SU-DHL-6 (cell line): ENCODE measurements at regions not wholly inside any gene's neighbourhood (a gene's known extent, or its start where the extent isn't known, plus 50 kb on each side); places are given as distances from the start of the nearest gene placed in this dataset.
"Not testable (repeated sequence)": the region's sequence is repeated elsewhere in the genome, so short reads cannot be mapped to it uniquely, and the experiment has no call there.

Source experiments
- H2AFZ ChIP-seq: fragments of 200-600 bp; sonication (generic); 2 replicates; pipeline ENCODE4 v1.6.1; 2014; ENCODE audit warnings: low read depth, mild to moderate bottlenecking, moderate library complexity, mixed read lengths, antibody characterized with exemption, low read length; ENCODE audit not compliant: severe bottlenecking
- H3F3A ChIP-seq: fragments of 200-600 bp; shearing (Covaris generic); 2 replicates; pipeline ENCODE4 v1.6.0; 2016; ENCODE audit warnings: antibody characterized with exemption, mild to moderate bottlenecking; ENCODE audit not compliant: insufficient read depth
- H3K27ac ChIP-seq: fragments of 200-600 bp; sonication (generic); 2 replicates; pipeline ENCODE4 v1.5.1; 2016; ENCODE audit warnings: low read depth, mild to moderate bottlenecking, low read length, moderate library complexity, mixed read lengths
- H3K27me3 ChIP-seq: fragments of 200-600 bp; sonication (generic), shearing (Covaris generic); 2 replicates; pipeline ENCODE4 v1.6.0; 2014; ENCODE audit warnings: mild to moderate bottlenecking, low read length
- H3K36me3 ChIP-seq: fragments of 200-600 bp; sonication (generic); 2 replicates; pipeline ENCODE4 v1.6.1; 2014; ENCODE audit warnings: mild to moderate bottlenecking, low read length, mixed read lengths
- H3K4me2 ChIP-seq: fragments of 300-600, 200-600 bp; shearing (Covaris generic), sonication (generic); 2 replicates; pipeline ENCODE4 v1.6.0; 2014; ENCODE audit warnings: low read length, low read depth, mild to moderate bottlenecking; ENCODE audit not compliant: poor library complexity, severe bottlenecking
- H3K4me3 ChIP-seq: fragments of 200-600 bp; sonication (generic); 2 replicates; pipeline ENCODE4 v1.5.1; 2014; ENCODE audit warnings: antibody characterized with exemption, low read length, mild to moderate bottlenecking, mixed read lengths; ENCODE audit not compliant: insufficient read depth, poor library complexity, severe bottlenecking
- H3K79me2 ChIP-seq: fragments of 200-600 bp; sonication (generic); 2 replicates; pipeline ENCODE4 v1.6.1; 2014; ENCODE audit warnings: mild to moderate bottlenecking, low read length, moderate library complexity; ENCODE audit not compliant: insufficient read depth
- H3K9ac ChIP-seq: fragments of 200-600 bp; sonication (generic); 2 replicates; pipeline ENCODE4 v1.7.0; 2014; ENCODE audit warnings: mild to moderate bottlenecking, low read length
- H3K9me2 ChIP-seq: fragments of 200-600 bp; sonication (generic); replicated peaks from 2 replicates; pipeline ENCODE4 v1.6.1; 2014; ENCODE audit warnings: low read length; ENCODE audit not compliant: insufficient read depth
- H3K9me3 ChIP-seq: fragments of 200-600 bp; sonication (generic); 2 replicates; pipeline ENCODE4 v1.6.1; 2014; ENCODE audit warnings: low read length, mixed read lengths; ENCODE audit not compliant: insufficient read depth
- H4K20me1 ChIP-seq: fragments of 200-600 bp; sonication (generic); 2 replicates; pipeline ENCODE4 v1.6.1; 2014; ENCODE audit warnings: low read depth, mild to moderate bottlenecking, antibody characterized with exemption, low read length, moderate library complexity, mixed read lengths
- EZH2phosphoT487 ChIP-seq: fragments of 200-600 bp; sonication (generic), shearing (Covaris generic); conservative IDR thresholded peaks from 2 replicates; pipeline ENCODE4 v1.6.1; 2018; ENCODE audit warnings: mild to moderate bottlenecking, antibody characterized with exemption, low read length, moderate library complexity, mixed read lengths
- TF ChIP-seq, protein P1 (sequence below): fragments of 200-600 bp; sonication (generic); IDR thresholded peaks from one replicate; pipeline ENCODE4 v1.5.1; 2017; ENCODE audit warnings: antibody characterized with exemption, mild to moderate bottlenecking, low read length, moderate library complexity; ENCODE audit not compliant: insufficient read depth, poor library complexity, severe bottlenecking

DNA sequence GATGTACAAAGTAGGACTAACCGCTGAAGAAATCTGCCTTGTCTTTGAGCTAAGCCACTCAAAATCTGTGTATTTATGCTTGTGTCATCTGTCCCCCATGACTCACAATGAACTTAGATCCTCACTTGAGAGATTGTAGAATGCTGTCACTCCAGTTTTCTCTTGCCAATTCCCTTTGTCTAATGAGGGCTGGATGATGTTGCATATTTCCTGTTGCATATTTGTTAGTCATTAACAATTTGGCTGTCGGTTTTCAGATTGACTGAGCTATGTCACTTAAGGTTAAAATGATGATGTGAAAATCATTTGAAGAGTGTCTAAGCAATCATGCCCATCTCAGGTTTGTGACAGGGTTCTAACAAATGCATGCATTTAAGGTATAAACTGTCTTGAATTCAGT is 481.7 kb downstream of the CDH10 start:
- no peak overlapping the region for H3K4me2 ChIP-seq
- no peak overlapping the region for H3K9ac ChIP-seq
- no peak overlapping the region for H3K4me3 ChIP-seq
- no peaks in the 10 kb centered on the region for H3K9me3 ChIP-seq
- H3K36me3 ChIP-seq, result no peaks in the 10 kb centered on the region
- H3K27ac ChIP-seq, result no peak overlapping the region
- no peaks in the 10 kb centered on the region for H3K9me2 ChIP-seq
- H3F3A ChIP-seq, result no peaks in the 10 kb centered on the region
- no peaks in the 10 kb centered on the region for H3K27me3 ChIP-seq
- no peaks in the 10 kb centered on the region for H4K20me1 ChIP-seq
- TF ChIP-seq EZH2phosphoT487, result no peak
- TF ChIP-seq, protein P1, sequence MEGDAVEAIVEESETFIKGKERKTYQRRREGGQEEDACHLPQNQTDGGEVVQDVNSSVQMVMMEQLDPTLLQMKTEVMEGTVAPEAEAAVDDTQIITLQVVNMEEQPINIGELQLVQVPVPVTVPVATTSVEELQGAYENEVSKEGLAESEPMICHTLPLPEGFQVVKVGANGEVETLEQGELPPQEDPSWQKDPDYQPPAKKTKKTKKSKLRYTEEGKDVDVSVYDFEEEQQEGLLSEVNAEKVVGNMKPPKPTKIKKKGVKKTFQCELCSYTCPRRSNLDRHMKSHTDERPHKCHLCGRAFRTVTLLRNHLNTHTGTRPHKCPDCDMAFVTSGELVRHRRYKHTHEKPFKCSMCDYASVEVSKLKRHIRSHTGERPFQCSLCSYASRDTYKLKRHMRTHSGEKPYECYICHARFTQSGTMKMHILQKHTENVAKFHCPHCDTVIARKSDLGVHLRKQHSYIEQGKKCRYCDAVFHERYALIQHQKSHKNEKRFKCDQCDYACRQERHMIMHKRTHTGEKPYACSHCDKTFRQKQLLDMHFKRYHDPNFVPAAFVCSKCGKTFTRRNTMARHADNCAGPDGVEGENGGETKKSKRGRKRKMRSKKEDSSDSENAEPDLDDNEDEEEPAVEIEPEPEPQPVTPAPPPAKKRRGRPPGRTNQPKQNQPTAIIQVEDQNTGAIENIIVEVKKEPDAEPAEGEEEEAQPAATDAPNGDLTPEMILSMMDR, result no peak
- no peaks in the 10 kb centered on the region for H3K79me2 ChIP-seq
- H2AFZ ChIP-seq, result no peak overlapping the region

DNA sequence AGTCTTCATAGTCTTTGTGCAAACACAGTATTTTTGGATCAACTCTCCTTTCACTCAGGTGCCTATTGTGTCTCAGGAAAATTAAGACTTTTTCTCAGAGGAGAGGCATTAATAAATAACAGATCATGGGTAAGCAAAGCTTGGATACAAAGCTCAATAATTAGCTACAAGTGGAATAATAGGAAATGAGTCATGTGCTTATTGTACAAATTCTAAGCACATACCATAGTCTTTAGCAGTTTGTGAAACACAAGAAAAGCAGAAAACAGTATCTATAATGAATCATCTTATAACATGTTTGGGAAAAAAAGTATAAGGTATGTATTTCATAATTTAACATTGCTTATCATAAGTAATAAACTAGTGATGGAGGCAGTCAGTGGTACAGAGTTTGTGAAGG is 477.0 kb downstream of the CDH10 start:
- TF ChIP-seq, protein P1, result no peak
- no peak for TF ChIP-seq EZH2phosphoT487
- H3K79me2 ChIP-seq, result no peaks in the 10 kb centered on the region
- H3K4me2 ChIP-seq, result no peak overlapping the region

DNA sequence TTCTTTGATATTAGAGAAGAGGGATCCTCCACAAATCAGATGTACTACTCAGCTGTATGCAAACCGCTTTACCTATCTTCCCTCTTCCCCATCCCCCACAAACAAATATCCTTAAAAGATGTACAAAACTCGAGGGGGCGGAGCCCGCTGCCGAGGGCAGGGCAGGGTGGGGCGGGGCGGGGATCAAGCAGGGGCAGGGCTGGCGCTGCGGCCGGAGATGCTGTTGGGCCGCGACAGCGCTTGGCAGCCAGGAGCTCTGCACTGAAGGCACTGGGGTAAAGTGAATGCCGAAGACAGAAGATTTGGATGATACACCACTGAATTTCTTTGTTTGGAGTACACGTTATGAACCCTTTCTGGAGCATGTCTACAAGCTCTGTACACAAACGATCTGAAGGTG is 474.8 kb downstream of the CDH10 start:
- Histone ChIP-seq H3K27me3 (no peaks in the 10 kb centered on the region), H3F3A (no peaks in the 10 kb centered on the region), H3K4me2 (no peak overlapping the region), H3K9me2 (no peaks in the 10 kb centered on the region), H4K20me1 (no peaks in the 10 kb centered on the region), H3K9me3 (no peaks in the 10 kb centered on the region), H3K36me3 (no peaks in the 10 kb centered on the region), H3K27ac (no peak overlapping the region), H3K4me3 (no peak overlapping the region), H3K9ac (no peak overlapping the region), H3K79me2 (no peaks in the 10 kb centered on the region), H2AFZ (no peak overlapping the region)
- TF ChIP-seq, protein P1, result no peak
- no peak for TF ChIP-seq EZH2phosphoT487

More for the DNA sequence above, 477.0 kb downstream of the CDH10 start:
- Histone ChIP-seq H3K9ac (no peak overlapping the region), H3K9me3 (no peaks in the 10 kb centered on the region), H3K27ac (no peak overlapping the region), H2AFZ (no peak overlapping the region), H3K4me3 (no peak overlapping the region), H3K27me3 (no peaks in the 10 kb centered on the region), H3K9me2 (no peaks in the 10 kb centered on the region), H3F3A (no peaks in the 10 kb centered on the region), H3K36me3 (no peaks in the 10 kb centered on the region), H4K20me1 (no peaks in the 10 kb centered on the region)

DNA sequence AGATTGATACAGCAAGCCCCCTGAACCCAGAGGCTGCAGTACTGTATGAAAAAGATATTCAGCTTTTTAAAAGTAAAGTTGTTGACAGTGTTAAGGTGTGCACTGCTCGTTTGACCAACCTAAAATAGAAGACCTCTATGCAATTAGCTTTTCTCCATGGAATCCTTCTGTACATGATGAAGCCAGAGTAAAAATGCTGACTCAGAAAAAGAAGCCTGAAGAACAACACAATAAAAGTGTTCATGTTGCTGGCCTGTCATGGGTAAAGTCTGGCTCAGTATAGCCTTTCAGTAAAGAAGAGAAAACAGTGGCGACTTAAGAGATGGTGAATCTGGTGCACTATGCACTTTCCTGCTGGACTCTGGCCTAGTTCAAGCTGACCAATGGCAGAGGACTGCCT is 473.8 kb downstream of the CDH10 start:
- not testable (repeated sequence) for H3K79me2 ChIP-seq, H3K27ac ChIP-seq, H3K4me3 ChIP-seq, H3F3A ChIP-seq, H3K27me3 ChIP-seq, H4K20me1 ChIP-seq, H3K9me3 ChIP-seq, H2AFZ ChIP-seq, H3K4me2 ChIP-seq, H3K9ac ChIP-seq, H3K36me3 ChIP-seq, H3K9me2 ChIP-seq
